ENCODE measurements at regions not wholly inside any gene's neighbourhood (a gene's known extent, or its start where the extent isn't known, plus 50 kb on each side); places are given as distances from the start of the nearest gene placed in this dataset.

DNA sequence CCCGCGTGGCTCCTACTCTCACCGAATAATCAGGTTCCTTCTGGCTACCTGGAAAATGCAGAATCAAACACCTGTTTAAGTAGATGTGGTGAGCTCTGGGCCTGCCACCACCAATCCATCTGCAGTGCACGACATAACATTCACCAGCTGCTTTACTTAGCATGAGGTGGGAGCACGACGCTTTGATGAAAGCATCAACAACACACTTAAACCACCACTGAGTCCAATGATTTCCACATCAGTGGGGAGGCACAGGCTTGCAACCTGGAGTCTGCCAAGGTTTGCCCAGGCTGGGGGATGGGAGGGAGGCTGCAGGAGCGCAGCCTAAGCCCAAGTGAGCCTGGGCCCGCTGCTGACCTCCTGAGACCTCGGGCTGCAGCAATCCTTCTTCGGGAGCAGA is 415.5 kb downstream of the MEIS1 start:
- TF ChIP-seq, protein P1, sequence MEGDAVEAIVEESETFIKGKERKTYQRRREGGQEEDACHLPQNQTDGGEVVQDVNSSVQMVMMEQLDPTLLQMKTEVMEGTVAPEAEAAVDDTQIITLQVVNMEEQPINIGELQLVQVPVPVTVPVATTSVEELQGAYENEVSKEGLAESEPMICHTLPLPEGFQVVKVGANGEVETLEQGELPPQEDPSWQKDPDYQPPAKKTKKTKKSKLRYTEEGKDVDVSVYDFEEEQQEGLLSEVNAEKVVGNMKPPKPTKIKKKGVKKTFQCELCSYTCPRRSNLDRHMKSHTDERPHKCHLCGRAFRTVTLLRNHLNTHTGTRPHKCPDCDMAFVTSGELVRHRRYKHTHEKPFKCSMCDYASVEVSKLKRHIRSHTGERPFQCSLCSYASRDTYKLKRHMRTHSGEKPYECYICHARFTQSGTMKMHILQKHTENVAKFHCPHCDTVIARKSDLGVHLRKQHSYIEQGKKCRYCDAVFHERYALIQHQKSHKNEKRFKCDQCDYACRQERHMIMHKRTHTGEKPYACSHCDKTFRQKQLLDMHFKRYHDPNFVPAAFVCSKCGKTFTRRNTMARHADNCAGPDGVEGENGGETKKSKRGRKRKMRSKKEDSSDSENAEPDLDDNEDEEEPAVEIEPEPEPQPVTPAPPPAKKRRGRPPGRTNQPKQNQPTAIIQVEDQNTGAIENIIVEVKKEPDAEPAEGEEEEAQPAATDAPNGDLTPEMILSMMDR (conservative IDR thresholded peaks at IDR 0.05; ENCODE audit: low read length) = no peak
- H3K4me3 ChIP-seq (ENCODE audit: low read length) = no peak overlapping the region
- no peak for DNase-seq (ENCODE audit: low read depth)

DNA sequence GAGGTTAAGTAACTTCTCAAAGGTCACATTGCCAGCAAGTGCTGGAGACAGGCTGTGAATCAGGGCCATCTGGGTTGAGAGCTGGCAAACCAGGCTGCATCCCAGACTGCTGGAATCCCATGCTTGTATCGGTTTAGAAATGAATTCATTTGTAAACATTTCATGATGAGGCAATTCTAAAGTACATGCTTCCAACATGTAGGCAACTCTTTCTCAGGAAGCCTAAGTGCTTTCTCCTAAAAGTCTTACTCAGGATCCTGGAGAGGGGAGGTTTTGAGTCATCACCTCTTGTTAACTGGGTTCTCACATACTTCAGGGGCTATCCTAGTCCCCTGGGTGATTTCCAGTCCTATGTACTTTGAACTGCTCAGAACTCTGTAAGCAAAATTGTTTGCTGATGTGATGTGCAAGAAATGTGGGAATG is 416.5 kb downstream of the MEIS1 start:
- DNase-seq (ENCODE audit: low read depth) = peak; percentile 97
- no peak overlapping the region for H3K4me3 ChIP-seq (ENCODE audit: low read length)
- TF ChIP-seq, protein P1 (conservative IDR thresholded peaks at IDR 0.05; ENCODE audit: low read length) = no peak

- DNase-seq (ENCODE audit: low read depth) = no peak
- TF ChIP-seq, protein P1 (conservative IDR thresholded peaks at IDR 0.05; ENCODE audit: low read length) = no peak
- no peak overlapping the region for H3K4me3 ChIP-seq (ENCODE audit: low read length)
Observed at GRCh38 chr2:66852953-66853352, 418.0 kb downstream of the MEIS1 start.

DNA sequence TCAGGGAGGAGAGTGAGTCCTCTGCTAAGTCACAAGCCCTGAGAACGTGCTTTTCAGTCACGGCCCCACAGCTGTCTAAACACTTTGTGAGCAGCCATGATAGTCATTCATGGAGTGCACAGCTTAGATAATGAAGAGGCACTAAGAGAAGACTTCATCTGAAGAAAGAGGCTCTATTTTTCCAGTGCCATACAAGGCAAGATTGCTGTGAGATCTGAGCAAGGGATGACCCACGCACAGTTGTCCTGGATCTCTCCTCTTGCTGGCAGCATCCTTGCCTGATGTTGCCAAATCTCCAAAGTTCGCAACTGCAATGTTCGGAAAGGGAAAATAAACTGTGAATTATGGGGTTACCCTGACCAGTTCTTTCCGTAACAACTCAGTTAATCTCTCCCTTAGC is 418.7 kb downstream of the MEIS1 start:
- DNase-seq (ENCODE audit: low read depth) = no peak
- TF ChIP-seq, protein P1 (conservative IDR thresholded peaks at IDR 0.05; ENCODE audit: low read length) = no peak
- H3K4me3 ChIP-seq (ENCODE audit: low read length) = no peak overlapping the region

- H3K4me3 ChIP-seq (ENCODE audit: low read length) = no peak overlapping the region
- DNase-seq (ENCODE audit: low read depth) = no peak
- TF ChIP-seq, protein P1 (conservative IDR thresholded peaks at IDR 0.05; ENCODE audit: low read length) = no peak
Observed at GRCh38 chr2:66854298-66854697, 419.4 kb downstream of the MEIS1 start.

DNA sequence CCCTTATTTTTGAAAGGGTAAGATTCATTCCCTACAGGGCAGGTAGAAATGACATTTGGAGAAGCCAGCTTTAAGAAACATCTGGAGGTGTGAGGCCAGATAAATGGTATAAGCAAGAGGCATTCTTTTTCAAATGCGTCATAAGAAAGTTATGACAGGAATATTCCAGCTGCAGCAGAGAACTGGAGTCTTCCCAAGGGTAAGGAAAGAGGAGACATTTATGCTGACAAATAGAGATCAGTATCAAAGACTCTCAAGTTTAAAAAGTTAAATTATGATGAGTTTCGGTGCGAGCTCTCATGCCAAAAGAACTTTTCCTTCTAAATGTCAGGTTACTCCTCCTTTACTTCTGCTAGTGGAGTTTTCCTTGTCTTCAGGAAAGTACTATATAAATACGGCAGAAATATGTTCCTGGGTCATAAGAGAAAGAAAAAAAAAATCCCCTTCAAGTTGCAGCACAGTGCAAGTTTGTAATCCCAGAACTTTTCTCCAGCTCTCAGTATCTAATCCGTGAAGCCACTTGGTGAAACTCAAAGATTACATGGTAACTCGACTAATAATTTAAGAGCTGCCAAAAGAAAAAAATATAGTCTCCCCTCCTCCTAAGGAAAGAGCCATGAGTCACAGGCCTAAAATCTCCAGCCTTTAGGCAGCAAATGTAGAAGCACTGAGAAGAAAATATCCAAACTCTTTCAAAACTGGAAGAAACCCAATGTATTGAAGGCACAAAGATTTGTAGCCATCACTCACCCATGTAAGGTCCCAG is 428.1 kb downstream of the MEIS1 start:
- peak; percentile 82 for DNase-seq (ENCODE audit: low read depth)
- TF ChIP-seq, protein P1 (conservative IDR thresholded peaks at IDR 0.05; ENCODE audit: low read length) = no peak

DNA sequence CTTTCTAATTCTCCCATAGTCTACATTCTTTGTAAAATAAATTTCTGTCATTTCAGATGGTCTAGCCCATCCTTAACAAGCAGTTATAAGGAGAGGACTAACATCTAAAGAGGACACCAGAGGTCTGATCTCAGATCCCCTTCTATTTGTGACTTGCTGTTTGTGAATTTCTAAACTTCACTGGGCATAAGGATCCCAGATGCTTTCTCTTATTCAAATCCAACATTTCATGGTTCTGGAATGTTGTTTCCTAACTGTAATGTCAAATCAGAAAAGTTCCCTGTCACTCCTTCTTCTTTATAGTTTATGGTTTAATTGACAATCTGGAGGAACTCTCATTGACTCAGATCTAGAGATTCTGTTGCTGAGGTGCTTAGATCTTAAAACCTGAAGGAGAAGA is 430.2 kb downstream of the MEIS1 start:
- TF ChIP-seq, protein P1 (conservative IDR thresholded peaks at IDR 0.05; ENCODE audit: low read length) = no peak
- no peak overlapping the region for H3K4me3 ChIP-seq (ENCODE audit: low read length)
- DNase-seq (ENCODE audit: low read depth) = peak; percentile 64

More for the DNA sequence above, 428.1 kb downstream of the MEIS1 start:
- no peak overlapping the region for H3K4me3 ChIP-seq (ENCODE audit: low read length)

Data from AG10803 (cell line).